Activated CD4-positive, alpha-beta T cell treated with anti-CD3 and anti-CD28 coated beads, Interleukin-2, amount 50 U/mL, for 1 hour (primary cell): ENCODE measurements at regions not wholly inside any gene's neighbourhood (a gene's known extent, or its start where the extent isn't known, plus 50 kb on each side); places are given as distances from the start of the nearest gene placed in this dataset.

ENCODE experiments used
- DNase-seq: peaks from one replicate; pipeline ENCODE4 v3.0.0-alpha.2; 2020

GRCh38 chr5:89281211-89281610, 398.2 kb upstream of the MEF2C start:
- no peak for DNase-seq

- DNase-seq = no peak
Measured at GRCh38 chr5:89280103-89281037, 397.4 kb upstream of the MEF2C start.

- no peak for DNase-seq
Measured at GRCh38 chr5:89279391-89280036, 396.5 kb upstream of the MEF2C start.

DNA sequence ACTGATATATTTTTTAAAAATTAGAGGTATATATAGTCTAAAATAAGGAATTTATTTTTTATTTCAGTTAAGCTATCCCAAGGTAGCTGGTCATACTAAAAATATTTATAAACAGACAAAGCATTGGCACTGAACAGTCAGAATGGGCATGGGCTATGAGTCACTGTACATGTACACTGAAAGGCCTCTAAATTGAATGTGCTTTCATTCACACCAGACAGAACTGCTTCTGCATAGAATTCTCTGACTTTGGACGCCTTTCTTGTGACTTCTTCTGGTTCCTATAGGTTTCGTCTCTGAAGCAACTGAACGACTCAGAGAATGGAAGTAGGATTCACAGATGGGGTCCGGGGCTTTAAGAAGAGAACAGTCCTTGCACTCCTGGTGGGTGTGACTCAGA, 394.8 kb upstream of the MEF2C start:
- no peak for DNase-seq

DNA sequence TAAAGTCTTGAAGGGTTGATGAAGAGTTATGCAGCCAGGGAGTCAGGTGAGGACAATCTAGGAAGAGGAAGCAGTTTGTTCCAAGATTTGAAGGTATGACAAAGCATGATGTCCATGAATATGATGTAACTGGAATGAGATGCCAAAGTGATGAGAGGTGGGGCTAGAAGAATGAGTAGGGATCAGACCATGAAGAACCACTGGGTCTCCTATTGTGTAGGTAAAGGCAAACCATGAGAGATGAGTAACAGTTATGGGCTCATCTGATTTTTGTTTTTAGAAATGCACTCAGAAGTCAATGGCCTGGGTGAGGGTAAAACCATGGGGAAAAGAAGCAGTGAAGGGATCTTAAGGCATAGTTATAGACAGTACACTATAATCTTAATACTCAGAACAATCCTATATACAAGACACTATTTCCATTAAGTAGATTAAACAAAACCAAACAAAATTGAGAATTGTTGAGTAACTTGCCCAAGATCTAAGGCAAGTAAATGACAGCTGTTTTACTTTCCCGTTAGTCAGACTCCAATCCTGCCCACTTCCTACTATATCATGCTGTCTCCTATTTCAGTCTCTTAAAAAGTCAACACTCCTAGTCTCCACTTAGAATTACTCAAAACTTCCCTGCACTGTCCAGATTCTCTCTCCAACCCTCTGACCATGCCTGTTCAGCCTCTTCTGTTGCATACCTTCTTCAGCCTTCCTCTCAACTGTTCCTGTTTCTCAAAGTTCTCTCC, 393.8 kb upstream of the MEF2C start:
- no peak for DNase-seq

DNA sequence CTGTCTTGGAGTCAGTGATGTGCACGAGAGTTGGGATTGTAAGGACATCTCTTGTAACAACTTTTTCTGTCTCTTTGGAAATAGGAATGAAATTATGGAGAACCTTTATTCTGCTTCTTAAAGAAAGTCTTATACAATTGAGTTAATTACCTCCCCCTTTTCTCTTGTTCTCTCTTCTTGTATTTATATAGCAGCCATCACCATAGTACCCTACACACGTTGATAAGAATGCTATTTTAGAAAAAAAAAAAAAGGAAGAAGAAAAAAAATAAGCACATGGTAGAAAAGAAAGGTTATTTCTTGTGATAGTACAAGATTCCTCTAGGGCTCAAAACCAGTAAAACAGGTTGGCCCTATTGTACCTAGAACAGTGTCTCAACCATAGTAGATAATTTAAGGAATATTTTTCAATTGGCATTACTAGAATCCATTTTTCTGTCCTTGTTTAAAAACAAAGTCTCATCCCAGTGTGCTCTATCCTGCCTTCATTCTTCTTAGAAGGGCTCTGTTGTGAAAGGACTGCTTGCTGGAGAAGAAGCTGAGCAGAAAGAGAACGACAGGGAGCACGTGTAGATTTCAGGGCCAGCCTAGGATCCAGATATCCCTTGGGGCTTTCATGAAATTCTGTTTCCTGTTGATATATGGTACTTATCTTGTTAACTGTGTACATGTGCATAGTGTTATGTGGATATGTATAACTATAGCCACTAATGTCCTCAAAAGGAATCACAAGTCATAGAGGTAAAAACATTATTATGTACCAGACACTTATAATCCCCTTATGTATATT, 392.3 kb upstream of the MEF2C start:
- no peak for DNase-seq

DNA sequence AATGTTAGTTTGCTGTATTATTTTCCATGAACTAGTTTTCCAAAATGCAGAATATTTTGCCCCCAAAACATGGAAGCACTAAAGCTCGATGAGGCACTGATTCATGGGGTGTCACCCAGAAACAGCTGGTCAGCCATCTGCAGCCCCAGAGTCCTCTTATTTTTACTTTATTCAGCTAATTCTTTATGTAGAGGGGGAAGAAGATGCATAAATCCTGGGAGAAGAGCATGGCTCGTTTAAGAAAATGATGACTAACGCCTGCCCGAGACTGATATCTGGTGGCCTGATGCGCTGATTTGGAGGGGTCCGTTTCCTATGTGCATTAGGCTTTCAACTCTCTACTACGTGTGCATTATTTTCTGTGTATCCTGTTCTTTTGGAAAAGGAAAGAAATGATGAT, 390.3 kb upstream of the MEF2C start:
- no peak for DNase-seq

GRCh38 chr5:89270901-89271300, 387.9 kb upstream of the MEF2C start:
- DNase-seq = no peak

DNA sequence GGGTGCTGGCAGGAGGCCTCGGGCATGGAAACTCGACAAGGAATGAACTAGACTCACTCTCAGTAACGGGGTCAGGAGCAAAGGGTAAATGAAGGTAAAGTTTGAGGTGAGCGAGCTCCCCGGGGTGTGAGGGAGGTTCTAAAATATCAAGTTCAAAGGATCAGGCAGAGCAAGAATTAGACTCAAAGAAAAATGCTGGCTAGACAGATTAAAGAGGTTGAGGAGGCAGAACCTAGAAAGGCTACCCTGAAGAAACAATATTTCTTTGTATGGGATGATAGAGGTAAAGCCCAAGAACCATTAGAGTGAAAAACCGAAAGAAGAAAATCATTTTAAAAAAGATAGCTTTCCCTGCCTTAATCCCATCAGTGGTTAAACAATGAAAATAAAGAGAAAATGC, 386.7 kb upstream of the MEF2C start:
- DNase-seq = no peak

- DNase-seq = no peak
Measured at GRCh38 chr5:89268460-89268859, 385.5 kb upstream of the MEF2C start.

GRCh38 chr5:89267788-89268187, 384.8 kb upstream of the MEF2C start:
- no peak for DNase-seq

- no peak for DNase-seq
Measured at GRCh38 chr5:89265511-89266179, 382.7 kb upstream of the MEF2C start.

DNA sequence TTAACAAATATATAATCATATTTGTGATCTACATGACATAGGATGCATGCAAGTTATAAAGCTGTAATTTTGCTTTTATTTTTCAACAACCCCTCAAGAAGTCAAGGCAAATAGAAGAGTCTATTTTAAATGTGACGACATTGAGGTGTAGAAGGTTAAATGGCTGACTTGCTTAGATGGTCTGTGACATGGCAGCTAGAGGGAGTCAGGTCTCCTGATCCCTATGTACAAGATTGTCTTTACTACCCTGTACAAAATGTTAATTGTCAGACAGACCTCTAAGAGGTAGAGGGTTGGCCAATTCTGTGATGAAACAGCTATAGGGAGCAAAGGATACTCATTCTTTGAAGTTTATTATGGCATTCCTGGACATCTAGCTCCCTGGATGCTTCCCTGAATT, 380.9 kb upstream of the MEF2C start:
- DNase-seq = no peak

DNA sequence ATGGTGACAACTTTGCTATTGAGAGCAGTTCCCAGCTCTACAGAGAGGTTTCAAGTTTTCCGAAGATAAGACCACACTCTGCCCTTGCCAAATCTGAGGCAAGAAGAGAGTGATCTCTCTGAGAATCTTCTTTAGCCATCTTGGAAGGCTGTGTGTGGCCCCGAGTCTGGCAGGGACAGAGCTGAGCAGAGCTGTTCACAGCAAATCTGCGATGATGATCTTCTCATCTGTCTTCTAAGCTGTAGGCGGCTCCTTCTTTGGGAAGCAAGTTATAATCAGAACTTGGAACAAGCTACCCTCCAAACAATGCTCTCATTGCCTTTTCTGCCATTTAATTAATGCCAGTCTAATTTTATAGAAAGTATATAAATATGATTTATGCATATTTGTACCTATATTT, 379.0 kb upstream of the MEF2C start:
- DNase-seq = no peak

GRCh38 chr5:89260254-89260653, 377.3 kb upstream of the MEF2C start:
- no peak for DNase-seq

- no peak for DNase-seq
Measured at GRCh38 chr5:89255845-89256463, 373.0 kb upstream of the MEF2C start.

- DNase-seq = no peak
Measured at GRCh38 chr5:89253666-89254352, 370.8 kb upstream of the MEF2C start.

- DNase-seq = no peak
Measured at GRCh38 chr5:89246864-89247263, 363.9 kb upstream of the MEF2C start.

GRCh38 chr5:89246252-89246651, 363.3 kb upstream of the MEF2C start:
- no peak for DNase-seq

GRCh38 chr5:89243611-89244010, 360.6 kb upstream of the MEF2C start:
- DNase-seq = no peak

DNA sequence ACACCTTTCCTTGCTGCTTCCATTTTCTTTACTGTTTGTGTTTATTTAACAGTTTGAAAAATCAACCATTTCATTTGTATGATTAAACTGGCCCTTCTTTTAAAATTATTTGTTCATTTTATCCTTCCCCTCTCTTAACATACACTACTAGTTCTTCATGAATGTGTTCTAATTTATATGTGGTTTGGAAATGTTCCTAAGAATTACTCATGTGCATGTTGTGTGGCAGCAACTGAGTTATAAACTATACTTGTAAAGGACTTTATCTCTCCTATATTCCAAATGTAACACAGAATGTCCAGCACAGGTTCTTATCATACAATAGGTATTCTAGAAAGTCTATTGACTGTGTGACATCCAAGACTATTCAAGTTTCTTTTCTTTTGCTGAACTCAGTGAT, 358.2 kb upstream of the MEF2C start:
- no peak for DNase-seq
